ENCODE measurements at regions not wholly inside any gene's neighbourhood (a gene's known extent, or its start where the extent isn't known, plus 50 kb on each side); places are given as distances from the start of the nearest gene placed in this dataset.

DNA sequence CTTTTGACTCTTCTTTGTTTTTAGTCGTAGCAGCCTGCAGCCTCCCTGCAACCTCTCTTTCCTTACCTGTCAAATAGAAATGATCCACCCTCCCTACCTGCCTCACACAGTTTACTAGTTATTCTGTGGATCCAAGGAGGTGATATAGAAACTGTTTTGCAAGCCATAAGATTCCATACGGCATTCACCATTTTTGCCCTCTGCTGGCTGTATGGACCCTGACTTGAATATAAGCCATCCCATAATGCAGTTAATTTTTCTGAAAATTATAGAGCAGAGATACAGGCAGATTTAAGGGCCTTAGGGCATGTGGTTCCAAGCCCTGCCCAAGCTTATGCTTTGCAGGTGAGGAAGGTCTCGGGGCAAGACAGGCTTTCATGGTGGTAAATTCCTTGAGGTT is 63.8 kb downstream of the CPN2 start:
- Histone ChIP-seq H3K4me1 (ENCODE audit: low read length) (no peaks in the 10 kb centered on the region), H4K20me1 (ENCODE audit: insufficient read depth, low read length) (no peaks in the 10 kb centered on the region), H3K36me3 (replicated peaks; ENCODE audit: insufficient read depth, low read length) (no peaks in the 10 kb centered on the region), H3K9ac (ENCODE audit: low read length) (no peak overlapping the region), H2AFZ (ENCODE audit: low read length) (no peak overlapping the region), H3K27me3 (replicated peaks; ENCODE audit: insufficient read depth, low read length) (no peaks in the 10 kb centered on the region), H3K9me2 (replicated peaks; ENCODE audit: insufficient read depth, low read length) (no peaks in the 10 kb centered on the region), H3K79me2 (ENCODE audit: low read length) (no peaks in the 10 kb centered on the region), H3K4me3 (ENCODE audit: low read length) (no peak overlapping the region), H3K4me2 (ENCODE audit: low read depth, low read length) (no peak overlapping the region), H3F3A (ENCODE audit: insufficient read depth, low read length) (no peaks in the 10 kb centered on the region), H3K27ac (ENCODE audit: low read length) (no peak overlapping the region), H3K9me3 (replicated peaks; ENCODE audit: insufficient read depth, low read length) (no peaks in the 10 kb centered on the region)
- no peak for DNase-seq
- TF ChIP-seq, protein P1, sequence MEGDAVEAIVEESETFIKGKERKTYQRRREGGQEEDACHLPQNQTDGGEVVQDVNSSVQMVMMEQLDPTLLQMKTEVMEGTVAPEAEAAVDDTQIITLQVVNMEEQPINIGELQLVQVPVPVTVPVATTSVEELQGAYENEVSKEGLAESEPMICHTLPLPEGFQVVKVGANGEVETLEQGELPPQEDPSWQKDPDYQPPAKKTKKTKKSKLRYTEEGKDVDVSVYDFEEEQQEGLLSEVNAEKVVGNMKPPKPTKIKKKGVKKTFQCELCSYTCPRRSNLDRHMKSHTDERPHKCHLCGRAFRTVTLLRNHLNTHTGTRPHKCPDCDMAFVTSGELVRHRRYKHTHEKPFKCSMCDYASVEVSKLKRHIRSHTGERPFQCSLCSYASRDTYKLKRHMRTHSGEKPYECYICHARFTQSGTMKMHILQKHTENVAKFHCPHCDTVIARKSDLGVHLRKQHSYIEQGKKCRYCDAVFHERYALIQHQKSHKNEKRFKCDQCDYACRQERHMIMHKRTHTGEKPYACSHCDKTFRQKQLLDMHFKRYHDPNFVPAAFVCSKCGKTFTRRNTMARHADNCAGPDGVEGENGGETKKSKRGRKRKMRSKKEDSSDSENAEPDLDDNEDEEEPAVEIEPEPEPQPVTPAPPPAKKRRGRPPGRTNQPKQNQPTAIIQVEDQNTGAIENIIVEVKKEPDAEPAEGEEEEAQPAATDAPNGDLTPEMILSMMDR (IDR thresholded peaks at IDR 0.05; ENCODE audit: low read length) = no peak

DNA sequence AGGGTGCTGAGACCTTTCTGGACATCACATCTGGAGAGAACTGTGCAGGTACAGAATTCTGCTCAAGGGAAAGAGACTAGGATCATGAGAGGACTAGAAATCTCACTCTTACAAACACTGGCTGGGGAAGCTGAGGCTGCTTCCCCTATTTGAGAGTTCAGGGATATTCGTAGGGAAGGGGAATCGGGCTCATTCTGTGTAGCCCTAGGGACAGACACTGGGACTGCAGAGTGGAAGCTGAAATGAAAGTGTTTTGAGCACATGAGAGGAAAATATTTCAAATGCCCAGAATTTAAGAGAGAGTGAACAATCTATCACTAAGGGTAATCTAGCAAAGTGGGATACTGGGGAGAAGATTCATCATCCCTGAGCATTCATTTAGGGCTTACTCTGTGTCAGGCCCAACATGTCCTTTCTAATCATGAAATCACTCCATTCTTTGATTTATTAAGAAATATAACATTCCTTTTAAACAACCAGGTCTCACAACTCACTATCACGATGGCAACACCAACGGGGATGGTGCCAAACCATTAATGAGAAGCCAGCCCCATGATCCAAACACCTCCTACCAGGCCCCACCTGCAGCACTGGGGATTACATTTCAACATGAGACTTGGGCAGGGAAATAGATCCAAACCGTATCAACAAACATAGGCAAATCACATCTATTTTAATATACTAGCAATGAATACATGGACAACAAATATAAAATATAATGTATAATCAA is 63.0 kb downstream of the CPN2 start:
- no peak for TF ChIP-seq EZH2 (optimal IDR thresholded peaks at IDR 0.05; ENCODE audit: low read depth, low read length)
- TF ChIP-seq, protein P1 (IDR thresholded peaks at IDR 0.05; ENCODE audit: low read length) = no peak
- TF ChIP-seq EZH2phosphoT487 (IDR thresholded peaks at IDR 0.05; ENCODE audit: low read length) = no peak
- H3K36me3 ChIP-seq (replicated peaks; ENCODE audit: insufficient read depth, low read length) = no peaks in the 10 kb centered on the region
- H3K9me3 ChIP-seq (replicated peaks; ENCODE audit: insufficient read depth, low read length) = no peaks in the 10 kb centered on the region
- H3K9ac ChIP-seq (ENCODE audit: low read length) = no peak overlapping the region
- H4K20me1 ChIP-seq (ENCODE audit: insufficient read depth, low read length) = no peaks in the 10 kb centered on the region
- H3K4me2 ChIP-seq (ENCODE audit: low read depth, low read length) = no peak overlapping the region
- H3K4me1 ChIP-seq (ENCODE audit: low read length) = no peaks in the 10 kb centered on the region
- no peaks in the 10 kb centered on the region for H3F3A ChIP-seq (ENCODE audit: insufficient read depth, low read length)
- no peaks in the 10 kb centered on the region for H3K79me2 ChIP-seq (ENCODE audit: low read length)
- no peak overlapping the region for H3K4me3 ChIP-seq (ENCODE audit: low read length)
- no peak for DNase-seq
- no peaks in the 10 kb centered on the region for H3K9me2 ChIP-seq (replicated peaks; ENCODE audit: insufficient read depth, low read length)
- H3K27ac ChIP-seq (ENCODE audit: low read length) = no peak overlapping the region
- no peak overlapping the region for H2AFZ ChIP-seq (ENCODE audit: low read length)
- no peaks in the 10 kb centered on the region for H3K27me3 ChIP-seq (replicated peaks; ENCODE audit: insufficient read depth, low read length)
